CD4-positive, alpha-beta T cell treated with Interferon gamma for 1 hour (primary cell): ENCODE measurements at regions not wholly inside any gene's neighbourhood (a gene's known extent, or its start where the extent isn't known, plus 50 kb on each side); places are given as distances from the start of the nearest gene placed in this dataset.

ENCODE experiments used
- DNase-seq: peaks from one replicate; pipeline ENCODE4 v3.0.0-alpha.2; 2020

DNA sequence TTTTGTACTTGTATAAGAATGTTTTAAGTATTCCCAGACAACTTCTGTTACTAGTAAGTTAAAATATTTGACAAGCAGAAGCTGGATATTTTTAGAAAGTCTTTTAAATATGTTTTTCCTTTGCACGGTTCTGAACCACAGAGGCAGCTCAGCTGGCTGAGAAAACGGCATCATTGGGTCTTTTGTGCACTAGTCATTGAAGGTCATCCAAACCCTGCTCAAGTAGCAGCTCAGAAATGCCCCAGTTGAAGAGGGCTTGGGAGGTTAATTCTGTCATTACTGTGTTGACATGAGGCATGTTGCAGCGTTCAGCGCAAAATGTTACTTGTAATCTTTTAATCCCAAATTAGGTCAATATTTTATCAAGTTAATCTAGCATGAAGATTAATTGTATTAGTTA lies 383.7 kb upstream of the FAM241A start:
- no peak for DNase-seq

GRCh38 chr4:111770514-111770913 lies 374.7 kb upstream of the FAM241A start:
- no peak for DNase-seq

DNA sequence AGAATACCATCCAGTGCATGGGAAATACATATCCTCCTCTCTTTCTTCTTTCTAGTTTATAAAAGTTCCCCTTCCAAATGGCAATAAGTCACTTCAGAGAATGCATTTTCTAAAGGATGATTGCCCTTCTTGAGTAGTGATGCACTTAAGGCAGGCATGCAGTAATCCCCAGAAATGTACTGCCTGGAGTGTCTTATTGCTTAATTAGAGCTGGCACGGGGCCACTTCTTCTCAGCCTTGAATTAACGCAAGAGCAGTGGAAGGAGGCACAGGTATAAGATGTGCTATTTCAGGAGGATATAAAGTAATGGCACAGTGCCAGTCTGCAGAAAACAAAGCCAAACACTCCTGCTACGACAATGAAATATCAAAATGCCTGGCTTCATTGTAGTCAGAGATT lies 371.4 kb upstream of the FAM241A start:
- no peak for DNase-seq

GRCh38 chr4:111775556-111776297 lies 369.5 kb upstream of the FAM241A start:
- DNase-seq: no peak

DNA sequence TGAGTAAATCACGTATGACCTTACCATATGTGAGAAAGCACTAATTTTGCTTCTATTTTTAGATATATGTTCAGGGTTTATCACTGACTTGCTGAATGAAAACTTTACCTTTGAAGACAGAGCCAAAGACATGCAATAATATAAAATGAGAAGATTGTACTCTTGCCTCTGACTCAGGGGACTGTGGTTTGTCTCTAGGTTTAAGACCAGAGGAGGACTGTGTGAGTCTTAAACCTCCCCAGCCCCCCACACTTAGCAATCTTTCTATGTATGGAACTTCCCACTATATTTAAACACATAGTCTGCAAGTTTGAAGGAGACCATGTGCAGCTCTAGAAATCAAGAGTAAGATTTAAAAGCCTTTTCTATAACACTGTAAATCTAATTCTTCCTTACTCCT lies 368.7 kb upstream of the FAM241A start:
- no peak for DNase-seq

- DNase-seq: no peak
Measured at GRCh38 chr4:111778543-111778942, 366.7 kb upstream of the FAM241A start.

DNA sequence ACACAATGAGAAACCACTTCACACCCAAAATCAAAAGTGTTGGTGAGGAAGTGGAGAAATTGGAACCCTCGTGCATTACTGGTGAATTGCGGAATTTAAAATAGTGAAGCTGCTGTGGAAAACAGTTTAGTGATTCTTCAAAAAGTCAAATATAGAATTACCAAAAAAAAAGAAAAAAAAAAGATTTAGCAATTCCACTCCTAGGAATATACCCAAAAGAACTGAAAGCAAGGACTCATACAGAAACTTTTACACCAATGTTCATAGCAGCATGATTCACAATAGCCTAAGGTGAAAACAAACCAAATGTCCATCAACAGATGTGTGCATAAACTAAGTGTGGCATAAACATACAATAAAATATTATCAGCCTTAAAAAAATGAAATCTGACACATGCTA lies 364.3 kb upstream of the FAM241A start:
- no peak for DNase-seq

DNA sequence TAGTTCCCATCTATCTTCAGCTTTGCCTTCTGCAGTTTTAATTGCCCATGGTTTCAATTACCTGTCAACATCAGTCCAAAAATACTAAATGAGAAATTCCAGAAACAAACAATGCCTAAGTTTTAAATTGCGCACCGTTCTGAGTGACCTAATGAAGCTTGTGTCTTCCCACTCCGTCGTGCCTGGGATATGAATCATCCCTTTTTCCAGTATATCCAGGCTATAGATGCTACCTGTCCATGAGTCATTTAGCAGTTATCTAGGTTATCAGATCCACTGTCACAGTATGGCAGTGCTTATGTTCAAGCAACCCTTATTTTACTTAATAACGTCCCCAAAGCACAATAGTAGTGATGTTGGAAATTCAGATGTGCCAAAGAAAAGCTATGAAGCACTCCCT lies 363.6 kb upstream of the FAM241A start:
- no peak for DNase-seq

- no peak for DNase-seq
Measured at GRCh38 chr4:111788099-111788498, 357.2 kb upstream of the FAM241A start.

GRCh38 chr4:111789901-111790640 lies 355.2 kb upstream of the FAM241A start:
- DNase-seq: no peak

GRCh38 chr4:111792632-111793031 lies 352.6 kb upstream of the FAM241A start:
- DNase-seq: no peak

DNA sequence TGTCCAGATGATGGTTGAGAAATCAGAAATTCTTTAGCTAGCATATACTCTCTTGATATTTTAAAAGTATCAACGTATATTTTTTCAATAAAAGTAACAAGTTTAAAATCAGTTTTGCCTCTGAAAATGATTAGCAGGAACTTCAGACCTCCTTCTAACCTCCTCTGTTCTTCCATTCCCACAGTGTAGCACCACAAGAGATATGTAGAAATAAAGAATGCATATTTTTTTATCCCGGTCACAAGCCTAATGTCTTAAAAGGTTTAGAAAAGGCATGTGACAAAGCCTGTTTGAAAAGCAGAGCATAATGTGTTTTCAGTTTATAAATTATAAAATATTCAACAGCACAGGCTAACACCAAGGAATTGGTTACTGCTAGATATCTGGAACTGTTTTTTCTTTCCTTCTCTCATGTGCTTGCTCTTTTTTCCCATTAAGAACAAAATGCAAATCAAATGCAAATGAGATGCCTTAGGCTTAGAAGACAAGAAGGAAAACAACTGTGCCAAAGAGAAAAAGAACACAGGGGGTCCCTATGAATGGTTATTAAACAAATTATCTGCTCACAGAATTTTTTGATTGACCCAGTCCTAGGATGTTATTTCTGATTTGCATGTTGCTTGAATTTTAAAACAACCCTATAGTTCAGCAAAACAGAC lies 351.7 kb upstream of the FAM241A start:
- no peak for DNase-seq

GRCh38 chr4:111797455-111798163 lies 347.6 kb upstream of the FAM241A start:
- DNase-seq: no peak

GRCh38 chr4:111798840-111799239 lies 346.4 kb upstream of the FAM241A start:
- no peak for DNase-seq

- DNase-seq: no peak
Measured at GRCh38 chr4:111800551-111800950, 344.7 kb upstream of the FAM241A start.

GRCh38 chr4:111802191-111802590 lies 343.1 kb upstream of the FAM241A start:
- DNase-seq: no peak

DNA sequence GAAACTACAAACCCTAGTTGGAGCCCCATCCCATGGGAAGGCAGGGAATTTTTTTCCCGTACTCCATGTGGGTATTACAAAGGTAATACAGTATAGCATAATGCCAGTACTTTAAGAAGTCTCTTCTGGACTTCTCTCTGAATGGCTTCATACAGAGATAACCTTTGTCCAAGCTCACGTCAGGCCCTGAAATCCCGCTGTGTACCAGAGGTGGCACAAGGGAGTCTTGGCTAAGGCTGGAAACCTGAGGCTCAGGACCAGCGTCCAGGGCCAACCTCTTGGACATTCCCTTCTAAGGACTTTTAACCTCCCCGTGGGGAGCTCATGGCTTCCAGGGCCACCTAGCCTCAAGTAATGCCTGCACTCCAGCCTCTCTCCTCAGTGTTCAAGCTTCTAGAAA lies 338.9 kb upstream of the FAM241A start:
- no peak for DNase-seq

- DNase-seq: no peak
Measured at GRCh38 chr4:111807576-111807975, 337.7 kb upstream of the FAM241A start.

DNA sequence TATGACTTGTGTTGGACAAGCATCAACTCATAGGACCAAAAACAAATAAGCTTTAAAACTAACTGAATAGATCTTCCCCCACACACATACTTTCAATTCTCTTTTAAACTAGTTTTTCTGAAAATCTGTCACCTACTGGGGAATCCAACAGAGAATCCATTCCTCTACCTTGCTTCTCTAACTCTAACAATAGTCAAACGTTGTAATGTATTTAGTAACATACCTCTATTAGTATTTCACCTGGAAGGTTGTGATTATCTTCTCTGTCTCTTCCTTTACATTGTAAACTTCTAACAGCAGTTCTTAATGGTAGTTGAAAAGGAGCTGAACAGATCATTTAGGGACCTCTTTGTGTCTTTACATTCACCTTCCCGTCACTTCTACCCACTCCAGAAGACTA lies 337.1 kb upstream of the FAM241A start:
- no peak for DNase-seq

DNA sequence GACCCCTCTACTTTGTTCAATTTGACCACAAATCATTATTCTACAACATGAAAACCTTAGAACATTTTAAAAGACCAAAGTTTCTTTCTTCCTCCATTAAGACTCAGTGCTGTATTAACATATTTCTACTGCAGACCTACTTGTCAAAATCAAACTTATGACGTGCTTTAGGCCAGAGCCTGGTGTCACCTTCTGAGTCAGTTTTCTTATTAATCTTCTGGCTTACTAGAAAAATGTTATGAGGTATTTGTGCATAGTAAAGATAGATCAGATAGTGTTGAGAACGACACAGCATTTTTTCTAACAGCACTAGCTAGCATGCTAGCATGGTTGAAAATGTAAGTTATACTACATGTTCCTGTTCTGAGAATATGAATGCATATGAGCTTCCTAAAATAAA lies 333.6 kb upstream of the FAM241A start:
- no peak for DNase-seq

DNA sequence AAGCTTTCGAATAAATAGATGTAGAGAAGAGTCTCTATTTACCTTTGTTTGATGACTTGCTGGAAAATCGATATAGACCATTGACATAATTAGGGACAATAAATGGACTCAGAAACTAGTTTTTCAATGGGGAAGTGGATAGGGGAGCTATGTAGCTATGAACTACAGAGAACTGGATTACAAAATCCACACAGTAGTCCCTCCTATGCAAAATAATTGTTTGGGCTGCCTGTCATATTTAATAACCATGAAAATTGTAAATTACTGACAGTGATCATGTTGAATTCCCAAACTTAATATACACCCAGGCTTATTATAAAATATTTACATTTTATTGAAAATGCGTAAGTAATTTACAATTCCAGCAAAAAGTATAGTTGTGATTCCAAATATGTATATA lies 333.1 kb upstream of the FAM241A start:
- DNase-seq: no peak

DNA sequence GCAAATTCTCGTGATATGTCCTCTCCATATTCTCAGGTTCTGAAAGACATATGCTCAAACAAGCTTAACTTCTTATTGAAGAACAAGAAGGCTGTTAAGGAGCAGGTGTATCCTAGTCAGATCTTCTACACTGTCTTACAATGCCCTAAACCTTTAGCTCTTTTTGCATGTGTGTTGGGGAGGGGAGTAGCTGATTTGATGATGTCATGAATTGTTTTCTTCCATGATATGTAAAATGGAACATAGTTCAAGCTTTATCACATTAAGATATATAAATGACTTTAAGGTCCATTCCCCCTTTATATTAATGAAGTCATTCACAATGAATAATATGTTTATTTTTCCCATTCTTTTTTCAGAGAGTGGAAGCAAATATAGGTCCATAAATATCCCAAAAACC lies 332.5 kb upstream of the FAM241A start:
- DNase-seq: no peak

GRCh38 chr4:111813555-111814140 lies 331.6 kb upstream of the FAM241A start:
- DNase-seq: no peak
